Activated naive CD4-positive, alpha-beta T cell treated with anti-CD3 and anti-CD28 coated beads, Interleukin-2, amount 10 ng/mL, durations not matched to agents 7 days and 5 days (primary cell): ENCODE measurements at regions not wholly inside any gene's neighbourhood (a gene's known extent, or its start where the extent isn't known, plus 50 kb on each side); places are given as distances from the start of the nearest gene placed in this dataset.
"Not testable (repeated sequence)": the region's sequence is repeated elsewhere in the genome, so short reads cannot be mapped to it uniquely, and the experiment has no call there.

Source experiments
- CTCF ChIA-PET: fragments of 350-600 bp; sonication (Branson Sonifier 250); formaldehyde crosslinking; loops from one replicate; lab custom pipeline; 2021; ENCODE audit warnings: antibody characterized with exemption; lab: Charles Lee
- DNase-seq: peaks from one replicate; pipeline ENCODE4 v3.0.0-alpha.2; 2020
- H3K27ac Mint-ChIP-seq: one replicate; pipeline ENCODE4 v1.8.0; 2021; ENCODE audit warnings: mild to moderate bottlenecking, moderate library complexity, mixed read lengths
- H3K27me3 Mint-ChIP-seq: one replicate; pipeline ENCODE4 v1.8.0; 2021; ENCODE audit warnings: mild to moderate bottlenecking, mixed read lengths
- H3K36me3 Mint-ChIP-seq: one replicate; pipeline ENCODE4 v1.8.0; 2021; ENCODE audit warnings: mixed read lengths
- H3K4me1 Mint-ChIP-seq: one replicate; pipeline ENCODE4 v1.8.0; 2021; ENCODE audit warnings: mixed read lengths
- H3K4me3 Mint-ChIP-seq: one replicate; pipeline ENCODE4 v1.8.0; 2021; ENCODE audit warnings: mild to moderate bottlenecking, moderate library complexity, mixed read lengths
- H3K9me3 Mint-ChIP-seq: one replicate; pipeline ENCODE4 v1.8.0; 2021; ENCODE audit warnings: mixed read lengths

DNA sequence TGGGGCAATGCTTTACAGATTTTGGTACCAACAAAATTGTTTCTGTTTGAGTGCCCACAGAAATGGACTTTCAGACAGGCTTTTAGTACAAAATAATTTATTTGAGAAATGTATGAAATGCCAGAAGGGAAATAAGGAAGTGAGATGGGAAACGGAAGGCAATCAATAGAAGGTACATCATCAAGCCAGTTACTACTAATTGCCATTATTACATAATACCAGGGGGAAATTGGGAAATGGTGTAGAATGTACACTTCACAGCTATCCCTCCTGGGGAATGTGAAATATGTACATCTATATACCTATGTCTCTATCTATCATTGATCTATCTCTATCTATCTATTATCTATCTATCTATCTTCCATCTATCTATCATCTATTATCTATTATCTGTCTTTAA lies 264.6 kb upstream of the B3GALT2 start:
- Mint-ChIP-seq H3K36me3 (peaks cover 6% of the 10 kb centered on the region), H3K4me1 (peaks cover 14% of the 10 kb centered on the region), H3K4me3 (no peak overlapping the region), H3K27me3 (no peaks in the 10 kb centered on the region), H3K27ac (no peak overlapping the region), H3K9me3 (peaks cover 13% of the 10 kb centered on the region)
- DNase-seq, result no peak
- CTCF ChIA-PET, result no interaction called here

DNA sequence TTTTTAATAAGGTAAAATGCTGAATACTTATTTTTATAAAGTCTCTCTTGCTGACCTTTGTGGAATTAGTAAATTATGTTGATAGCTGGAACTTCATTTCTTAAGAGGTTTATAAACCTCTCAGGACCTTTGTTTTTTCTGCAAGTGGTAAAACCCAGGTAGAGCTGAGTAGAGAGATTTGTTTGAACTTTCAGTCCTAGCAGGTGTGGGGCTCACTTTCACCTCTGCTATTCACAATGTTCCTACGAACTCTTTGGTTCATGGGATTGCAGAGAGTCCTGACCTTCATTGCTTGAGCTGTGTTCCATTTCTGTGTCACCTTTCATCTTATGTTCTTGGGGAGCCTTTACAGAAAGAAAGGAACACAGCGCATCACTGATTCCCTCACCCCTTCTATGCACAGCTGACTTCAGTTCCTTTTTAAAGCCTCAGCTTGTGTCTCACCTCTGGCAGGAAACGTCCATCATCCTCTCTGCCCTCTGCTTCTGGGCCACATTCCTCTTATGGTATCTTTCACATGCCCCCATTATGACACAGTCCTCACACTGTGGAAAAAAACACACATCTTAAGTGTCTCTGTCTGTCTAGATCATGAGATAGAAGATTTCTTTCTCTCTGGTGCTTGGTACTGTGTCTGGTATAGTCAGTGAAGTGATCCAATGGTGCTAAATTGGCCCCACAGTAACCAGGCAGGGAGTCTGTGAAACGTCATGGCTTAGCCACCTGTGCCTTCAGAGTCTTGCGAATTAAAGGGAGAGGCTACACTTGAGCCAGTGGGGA lies 262.5 kb upstream of the B3GALT2 start:
- peaks cover 13% of the 10 kb centered on the region for H3K9me3 Mint-ChIP-seq
- H3K27me3 Mint-ChIP-seq, result no peaks in the 10 kb centered on the region
- peaks cover 6% of the 10 kb centered on the region for H3K36me3 Mint-ChIP-seq
- CTCF ChIA-PET, result no interaction called here
- H3K4me1 Mint-ChIP-seq, result peaks cover 14% of the 10 kb centered on the region
- H3K4me3 Mint-ChIP-seq, result no peak overlapping the region
- H3K27ac Mint-ChIP-seq, result peak overlapping the region; percentile 21
- DNase-seq, result peak; percentile 27

DNA sequence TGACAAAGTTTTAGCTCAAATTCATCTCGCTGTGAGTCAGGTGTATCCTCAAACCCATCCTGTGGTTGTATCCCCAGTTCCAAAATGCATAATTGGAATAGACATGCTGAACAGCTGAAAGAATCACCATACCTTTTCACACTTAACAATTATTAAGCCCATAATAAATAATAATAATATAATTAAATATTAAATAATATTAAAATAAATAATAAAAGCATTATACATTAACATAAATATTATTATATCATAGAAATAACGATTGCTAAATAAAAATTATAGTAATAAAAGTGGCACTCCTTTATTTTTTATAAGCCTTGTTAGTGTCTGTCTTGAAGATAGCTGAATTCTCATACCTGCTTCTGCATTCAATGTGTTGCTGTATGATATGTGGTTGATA lies 257.5 kb upstream of the B3GALT2 start:
- Mint-ChIP-seq H3K27ac (no peak overlapping the region), H3K4me3 (no peak overlapping the region), H3K27me3 (no peaks in the 10 kb centered on the region), H3K36me3 (peaks cover 16% of the 10 kb centered on the region), H3K9me3 (peaks cover 26% of the 10 kb centered on the region), H3K4me1 (peaks cover 8% of the 10 kb centered on the region)
- DNase-seq, result no peak
- CTCF ChIA-PET, result no interaction called here

DNA sequence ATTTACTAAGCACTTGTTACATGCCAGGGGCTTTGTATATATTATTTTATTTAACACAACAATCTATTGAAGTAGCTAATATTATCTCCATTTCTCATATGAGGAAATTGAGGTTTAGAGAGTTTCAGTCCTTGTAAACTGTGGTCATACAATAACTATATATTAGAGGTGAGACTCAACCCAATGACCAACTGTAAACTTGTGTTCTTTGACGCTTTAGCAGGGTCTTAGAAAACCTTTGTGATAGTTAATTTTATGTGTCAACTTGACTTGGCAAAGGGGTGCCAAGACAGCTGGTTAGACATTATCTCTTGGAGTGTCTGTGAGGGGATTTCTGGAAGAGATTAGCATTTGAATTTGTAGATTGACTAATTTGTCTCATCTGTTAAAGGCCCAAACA lies 252.4 kb upstream of the B3GALT2 start:
- H3K27ac Mint-ChIP-seq, result peak overlapping the region; percentile 20
- H3K4me1 Mint-ChIP-seq, result peaks cover 29% of the 10 kb centered on the region
- H3K4me3 Mint-ChIP-seq, result no peak overlapping the region
- H3K9me3 Mint-ChIP-seq, result peaks cover 44% of the 10 kb centered on the region
- H3K27me3 Mint-ChIP-seq, result no peaks in the 10 kb centered on the region
- CTCF ChIA-PET, result interaction anchor here (0.6 kb wide), 1 partner anchor 13 kb away, joined by 3 read pairs; no protein-coding TSS in a partner anchor
- DNase-seq, result no peak
- H3K36me3 Mint-ChIP-seq, result peaks cover 43% of the 10 kb centered on the region

DNA sequence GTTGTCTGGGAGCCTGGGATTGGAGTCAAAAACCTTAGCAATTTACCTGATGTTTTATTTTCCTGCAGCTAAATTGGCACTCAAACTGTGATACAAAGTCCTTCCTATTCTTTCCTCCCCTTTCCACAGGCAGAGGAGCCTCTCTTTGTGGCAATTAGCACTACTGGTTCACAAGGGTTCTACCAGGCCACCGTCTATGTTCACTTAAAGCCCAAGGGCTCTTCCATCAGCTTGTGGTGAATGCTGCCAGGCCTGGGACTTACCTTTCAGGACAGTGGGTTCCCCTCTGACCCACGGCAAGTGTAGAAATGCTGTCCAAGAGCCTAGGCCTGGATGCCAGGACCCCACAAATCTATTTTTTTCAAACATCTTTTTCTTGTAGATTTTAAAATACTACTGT lies 251.9 kb upstream of the B3GALT2 start:
- Mint-ChIP-seq H3K4me1 (peaks cover 31% of the 10 kb centered on the region), H3K4me3 (no peak overlapping the region), H3K36me3 (peaks cover 46% of the 10 kb centered on the region), H3K27me3 (no peaks in the 10 kb centered on the region), H3K9me3 (peaks cover 49% of the 10 kb centered on the region), H3K27ac (peak overlapping the region; percentile 20)
- CTCF ChIA-PET, result interaction anchor here (0.6 kb wide), 1 partner anchor 13 kb away, joined by 3 read pairs; no protein-coding TSS in a partner anchor
- no peak for DNase-seq

DNA sequence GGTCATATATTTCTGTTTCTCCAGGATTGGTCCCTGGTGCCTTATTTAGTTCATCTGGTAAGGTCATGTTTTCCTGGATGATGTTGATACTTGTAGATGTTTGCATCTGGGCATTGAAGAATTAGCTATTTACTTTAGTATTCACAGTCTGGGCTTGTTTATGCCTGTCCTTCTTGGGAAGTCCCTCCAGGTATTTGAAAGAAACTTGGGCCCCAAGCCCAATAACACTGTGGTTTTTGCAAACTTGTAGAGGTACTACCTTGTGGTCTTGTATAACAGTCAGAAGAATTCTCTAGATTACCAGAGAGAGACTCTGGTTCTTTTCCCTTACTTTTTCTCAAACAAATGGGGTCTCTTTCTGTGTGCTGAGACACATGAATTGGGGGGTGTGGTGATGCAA lies 251.4 kb upstream of the B3GALT2 start:
- Mint-ChIP-seq H3K4me1 (peaks cover 31% of the 10 kb centered on the region), H3K27ac (peak overlapping the region; percentile 71), H3K36me3 (peaks cover 47% of the 10 kb centered on the region), H3K4me3 (no peak overlapping the region), H3K9me3 (peaks cover 52% of the 10 kb centered on the region), H3K27me3 (no peaks in the 10 kb centered on the region)
- CTCF ChIA-PET, result no interaction called here
- DNase-seq, result no peak

DNA sequence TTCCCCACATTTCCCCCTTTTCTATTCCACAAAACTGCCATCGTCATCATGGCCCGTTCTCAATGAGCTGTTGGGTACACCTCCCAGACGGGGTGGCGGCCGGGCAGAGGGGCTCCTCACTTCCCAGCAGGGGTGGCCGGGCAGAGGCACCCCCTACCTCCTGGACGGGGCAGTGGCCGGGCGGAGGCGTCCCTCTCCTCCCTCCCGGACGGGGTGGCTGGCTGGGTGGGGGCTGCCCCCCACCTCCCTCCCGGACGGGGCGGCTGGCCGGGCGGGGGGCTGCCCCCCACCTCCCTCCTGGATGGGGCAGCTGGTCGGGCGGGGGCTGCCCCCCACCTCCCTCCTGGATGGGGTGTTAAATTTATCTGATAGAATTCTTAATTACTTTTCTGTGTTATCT lies 250.9 kb upstream of the B3GALT2 start:
- Mint-ChIP-seq H3K9me3 (peaks cover 56% of the 10 kb centered on the region), H3K4me1 (peaks cover 31% of the 10 kb centered on the region), H3K36me3 (peaks cover 50% of the 10 kb centered on the region)
- H3K27me3 Mint-ChIP-seq, CTCF ChIA-PET, H3K4me3 Mint-ChIP-seq, DNase-seq, H3K27ac Mint-ChIP-seq: not testable (repeated sequence)

DNA sequence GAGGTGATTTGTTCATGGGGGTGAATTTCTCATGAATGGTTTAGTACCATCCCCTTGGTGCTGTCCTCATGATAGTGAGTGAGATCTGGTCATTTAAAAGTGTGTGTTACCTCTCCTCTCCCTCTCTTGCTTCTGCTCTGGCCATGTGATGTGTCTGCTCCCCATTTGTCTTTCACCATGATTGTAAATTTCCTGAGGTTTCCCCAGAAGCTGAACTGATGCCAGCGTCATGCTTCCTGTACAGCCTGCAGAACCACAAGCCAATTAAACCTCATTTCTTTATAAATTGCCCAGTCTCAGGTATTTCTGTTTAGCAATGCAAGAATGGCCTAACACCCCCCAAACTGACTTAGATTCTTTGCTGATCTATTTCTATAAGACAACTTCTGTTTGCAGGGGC lies 249.4 kb upstream of the B3GALT2 start:
- H3K4me1 Mint-ChIP-seq, result peaks cover 31% of the 10 kb centered on the region
- DNase-seq, result no peak
- H3K9me3 Mint-ChIP-seq, result peaks cover 55% of the 10 kb centered on the region
- H3K36me3 Mint-ChIP-seq, result peaks cover 51% of the 10 kb centered on the region
- no peaks in the 10 kb centered on the region for H3K27me3 Mint-ChIP-seq
- CTCF ChIA-PET, result no interaction called here
- no peak overlapping the region for H3K27ac Mint-ChIP-seq
- no peak overlapping the region for H3K4me3 Mint-ChIP-seq

DNA sequence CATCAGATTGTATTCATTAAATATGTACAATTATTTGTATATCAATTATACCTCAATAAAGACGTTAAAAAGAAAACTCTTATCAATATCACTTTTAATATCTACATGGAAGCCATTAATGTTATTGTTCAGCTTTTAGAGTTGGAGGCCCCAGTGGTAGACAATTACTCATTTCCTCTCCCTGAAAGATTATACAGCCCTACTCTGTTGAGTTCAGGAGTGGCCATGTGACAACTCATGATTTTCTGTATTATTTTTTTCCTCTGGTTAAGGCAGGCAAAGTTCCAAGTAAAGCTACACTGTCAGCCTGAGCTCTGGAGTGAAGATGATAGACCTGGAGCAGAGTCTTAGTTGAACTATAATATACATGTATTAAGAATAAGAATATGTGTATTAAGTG lies 247.9 kb upstream of the B3GALT2 start:
- CTCF ChIA-PET, result no interaction called here
- Mint-ChIP-seq H3K27ac (no peak overlapping the region), H3K36me3 (peaks cover 50% of the 10 kb centered on the region), H3K4me1 (peaks cover 31% of the 10 kb centered on the region), H3K27me3 (no peaks in the 10 kb centered on the region), H3K9me3 (peaks cover 48% of the 10 kb centered on the region), H3K4me3 (no peak overlapping the region)
- no peak for DNase-seq

DNA sequence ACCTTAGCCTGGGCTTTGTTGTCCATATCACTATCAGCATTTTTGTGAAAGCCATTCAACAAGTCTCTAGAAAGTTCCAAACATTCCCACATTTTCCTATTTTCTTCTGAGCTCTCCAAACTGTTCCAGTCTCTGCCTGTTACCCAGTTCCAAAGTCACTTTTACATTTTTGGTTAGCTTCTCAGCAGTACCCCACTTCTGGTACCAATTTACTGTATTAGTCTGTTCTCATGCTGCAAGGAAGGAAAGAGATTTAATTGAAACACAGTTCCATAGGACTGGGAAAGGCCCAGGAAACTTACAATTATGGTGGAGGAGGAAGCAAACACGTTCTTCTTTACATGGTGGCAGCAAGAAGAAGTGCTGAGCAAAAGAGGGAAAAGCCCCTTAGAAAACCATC lies 247.2 kb upstream of the B3GALT2 start:
- Mint-ChIP-seq H3K4me1 (peaks cover 27% of the 10 kb centered on the region), H3K9me3 (peaks cover 48% of the 10 kb centered on the region), H3K4me3 (no peak overlapping the region), H3K27me3 (no peaks in the 10 kb centered on the region), H3K36me3 (peaks cover 48% of the 10 kb centered on the region), H3K27ac (no peak overlapping the region)
- no peak for DNase-seq
- CTCF ChIA-PET, result no interaction called here

DNA sequence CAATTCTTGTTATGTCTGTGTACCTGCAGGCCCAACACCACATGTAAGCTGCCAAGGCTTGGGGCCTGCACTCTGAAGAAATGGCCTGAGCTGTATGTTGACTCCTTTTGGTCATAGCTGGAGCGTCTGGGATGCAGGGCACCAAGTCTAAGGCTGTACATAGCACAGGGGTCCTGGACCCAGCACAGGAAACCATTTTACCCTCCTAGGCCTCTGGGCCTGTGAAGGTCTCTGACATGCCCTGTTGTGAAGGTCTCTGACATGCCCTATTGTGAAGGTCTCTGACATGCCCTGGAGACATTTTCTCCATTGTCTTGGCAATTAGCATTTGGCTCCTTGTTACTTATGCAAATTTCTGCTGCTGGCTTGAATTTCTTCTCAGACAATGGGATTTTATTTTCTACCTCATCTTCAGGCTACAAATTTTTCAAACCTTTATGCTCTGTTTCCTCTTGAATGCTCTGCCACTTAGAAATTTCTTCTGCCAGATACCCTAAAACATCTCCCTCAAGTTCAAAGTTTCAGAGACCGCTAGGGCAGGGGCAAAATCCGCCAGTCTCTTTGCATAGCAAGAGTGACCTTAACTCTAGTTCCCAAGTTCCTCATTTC lies 246.7 kb upstream of the B3GALT2 start:
- CTCF ChIA-PET, result no interaction called here
- H3K27ac Mint-ChIP-seq, result no peak overlapping the region
- H3K4me1 Mint-ChIP-seq, result peaks cover 22% of the 10 kb centered on the region
- H3K4me3 Mint-ChIP-seq, result no peak overlapping the region
- peaks cover 48% of the 10 kb centered on the region for H3K9me3 Mint-ChIP-seq
- DNase-seq, result no peak
- H3K27me3 Mint-ChIP-seq, result no peaks in the 10 kb centered on the region
- H3K36me3 Mint-ChIP-seq, result peaks cover 46% of the 10 kb centered on the region

DNA sequence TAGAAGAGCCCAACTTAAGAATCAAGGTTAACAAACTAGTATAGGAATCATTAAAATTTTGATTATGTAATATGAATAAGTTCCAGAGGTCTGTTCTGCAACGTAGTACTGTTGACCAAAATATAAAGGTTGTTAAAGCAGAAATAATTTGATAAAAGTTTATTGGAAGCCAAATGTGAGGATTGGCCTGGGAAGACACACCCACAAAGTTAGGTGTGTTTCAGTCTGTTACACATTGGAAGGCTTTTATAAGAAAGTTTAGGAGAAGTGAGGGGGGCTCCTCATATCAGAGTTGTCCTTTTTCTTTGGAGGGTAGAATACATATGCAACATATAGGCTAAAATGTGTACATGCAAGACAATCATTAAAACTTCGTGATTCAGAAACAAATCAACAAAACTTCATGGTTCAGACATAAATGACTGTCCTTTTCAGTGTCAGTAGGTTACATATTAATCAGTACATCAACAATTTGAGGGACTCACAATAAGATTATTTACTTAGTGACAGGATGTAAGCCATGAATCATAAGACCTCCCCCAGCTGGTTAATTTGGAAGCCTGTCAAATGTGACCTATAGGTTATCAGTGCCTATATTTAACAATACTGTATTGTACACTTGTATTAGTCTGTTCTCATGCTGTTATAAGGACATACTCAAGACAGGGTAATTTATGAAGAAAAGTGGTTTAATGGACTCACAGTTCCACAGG lies 245.0 kb upstream of the B3GALT2 start:
- Mint-ChIP-seq H3K27ac (no peak overlapping the region), H3K9me3 (peaks cover 46% of the 10 kb centered on the region), H3K4me3 (no peak overlapping the region), H3K4me1 (peaks cover 18% of the 10 kb centered on the region), H3K27me3 (no peaks in the 10 kb centered on the region), H3K36me3 (peaks cover 37% of the 10 kb centered on the region)
- DNase-seq, result no peak
- CTCF ChIA-PET, result no interaction called here

DNA sequence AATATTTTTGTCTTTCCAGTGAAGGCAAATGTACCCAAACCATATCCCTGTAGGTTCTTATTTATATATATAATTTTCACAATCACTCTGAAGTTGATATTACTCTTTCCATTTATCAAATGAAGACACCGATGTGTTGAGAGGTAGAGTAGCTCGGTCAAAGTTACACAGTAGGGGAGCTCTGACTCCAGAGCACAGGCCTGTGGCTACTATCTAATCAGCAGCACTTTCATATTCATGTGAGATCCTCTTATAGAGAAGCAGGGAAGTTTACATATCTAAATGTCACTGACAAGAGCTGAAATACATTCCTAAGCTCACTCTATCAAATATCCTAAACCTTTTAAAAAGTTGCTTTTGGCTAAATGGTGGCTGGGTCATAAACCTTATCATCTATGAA lies 241.1 kb upstream of the B3GALT2 start:
- H3K9me3 Mint-ChIP-seq, result peaks cover 17% of the 10 kb centered on the region
- H3K4me1 Mint-ChIP-seq, result peaks cover 3% of the 10 kb centered on the region
- no peaks in the 10 kb centered on the region for H3K27me3 Mint-ChIP-seq
- H3K27ac Mint-ChIP-seq, result no peak overlapping the region
- H3K36me3 Mint-ChIP-seq, result peaks cover 17% of the 10 kb centered on the region
- H3K4me3 Mint-ChIP-seq, result no peak overlapping the region
- no peak for DNase-seq
- CTCF ChIA-PET, result no interaction called here

DNA sequence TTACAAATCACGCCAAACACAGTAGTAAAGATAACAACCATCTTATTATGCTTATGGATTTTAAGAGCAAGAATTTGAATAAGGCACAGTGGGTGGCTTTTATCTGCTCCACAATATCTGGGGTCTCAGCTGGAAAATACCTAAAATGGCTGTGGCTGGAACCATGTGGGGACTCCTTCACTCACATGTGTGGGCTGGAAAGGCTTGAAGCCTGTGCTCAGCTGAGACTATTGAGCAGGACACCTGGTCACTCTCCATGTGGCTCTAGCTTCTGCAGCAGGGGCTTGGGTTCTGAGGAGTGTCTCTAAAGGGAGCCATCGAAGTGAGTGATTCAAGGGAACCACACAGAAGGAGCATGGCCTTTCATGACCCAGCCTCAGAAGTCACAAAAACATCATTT lies 239.6 kb upstream of the B3GALT2 start:
- H3K4me1 Mint-ChIP-seq, result peaks cover 3% of the 10 kb centered on the region
- CTCF ChIA-PET, result no interaction called here
- H3K27me3 Mint-ChIP-seq, result no peaks in the 10 kb centered on the region
- DNase-seq, result no peak
- H3K4me3 Mint-ChIP-seq, result no peak overlapping the region
- H3K36me3 Mint-ChIP-seq, result peaks cover 12% of the 10 kb centered on the region
- no peak overlapping the region for H3K27ac Mint-ChIP-seq
- H3K9me3 Mint-ChIP-seq, result peaks cover 8% of the 10 kb centered on the region
